SU-DHL-6 (cell line): ENCODE measurements at regions not wholly inside any gene's neighbourhood (a gene's known extent, or its start where the extent isn't known, plus 50 kb on each side); places are given as distances from the start of the nearest gene placed in this dataset.
"Not testable (repeated sequence)": the region's sequence is repeated elsewhere in the genome, so short reads cannot be mapped to it uniquely, and the experiment has no call there.

Source experiments
- H2AFZ ChIP-seq: fragments of 200-600 bp; sonication (generic); 2 replicates; pipeline ENCODE4 v1.6.1; 2014; ENCODE audit warnings: low read depth, mild to moderate bottlenecking, moderate library complexity, mixed read lengths, antibody characterized with exemption, low read length; ENCODE audit not compliant: severe bottlenecking
- H3F3A ChIP-seq: fragments of 200-600 bp; shearing (Covaris generic); 2 replicates; pipeline ENCODE4 v1.6.0; 2016; ENCODE audit warnings: antibody characterized with exemption, mild to moderate bottlenecking; ENCODE audit not compliant: insufficient read depth
- H3K27ac ChIP-seq: fragments of 200-600 bp; sonication (generic); 2 replicates; pipeline ENCODE4 v1.5.1; 2016; ENCODE audit warnings: low read depth, mild to moderate bottlenecking, low read length, moderate library complexity, mixed read lengths
- H3K27me3 ChIP-seq: fragments of 200-600 bp; sonication (generic), shearing (Covaris generic); 2 replicates; pipeline ENCODE4 v1.6.0; 2014; ENCODE audit warnings: mild to moderate bottlenecking, low read length
- H3K36me3 ChIP-seq: fragments of 200-600 bp; sonication (generic); 2 replicates; pipeline ENCODE4 v1.6.1; 2014; ENCODE audit warnings: mild to moderate bottlenecking, low read length, mixed read lengths
- H3K4me2 ChIP-seq: fragments of 300-600, 200-600 bp; shearing (Covaris generic), sonication (generic); 2 replicates; pipeline ENCODE4 v1.6.0; 2014; ENCODE audit warnings: low read length, low read depth, mild to moderate bottlenecking; ENCODE audit not compliant: poor library complexity, severe bottlenecking
- H3K4me3 ChIP-seq: fragments of 200-600 bp; sonication (generic); 2 replicates; pipeline ENCODE4 v1.5.1; 2014; ENCODE audit warnings: antibody characterized with exemption, low read length, mild to moderate bottlenecking, mixed read lengths; ENCODE audit not compliant: insufficient read depth, poor library complexity, severe bottlenecking
- H3K79me2 ChIP-seq: fragments of 200-600 bp; sonication (generic); 2 replicates; pipeline ENCODE4 v1.6.1; 2014; ENCODE audit warnings: mild to moderate bottlenecking, low read length, moderate library complexity; ENCODE audit not compliant: insufficient read depth
- H3K9ac ChIP-seq: fragments of 200-600 bp; sonication (generic); 2 replicates; pipeline ENCODE4 v1.7.0; 2014; ENCODE audit warnings: mild to moderate bottlenecking, low read length
- H3K9me2 ChIP-seq: fragments of 200-600 bp; sonication (generic); replicated peaks from 2 replicates; pipeline ENCODE4 v1.6.1; 2014; ENCODE audit warnings: low read length; ENCODE audit not compliant: insufficient read depth
- H3K9me3 ChIP-seq: fragments of 200-600 bp; sonication (generic); 2 replicates; pipeline ENCODE4 v1.6.1; 2014; ENCODE audit warnings: low read length, mixed read lengths; ENCODE audit not compliant: insufficient read depth
- H4K20me1 ChIP-seq: fragments of 200-600 bp; sonication (generic); 2 replicates; pipeline ENCODE4 v1.6.1; 2014; ENCODE audit warnings: low read depth, mild to moderate bottlenecking, antibody characterized with exemption, low read length, moderate library complexity, mixed read lengths
- EZH2phosphoT487 ChIP-seq: fragments of 200-600 bp; sonication (generic), shearing (Covaris generic); conservative IDR thresholded peaks from 2 replicates; pipeline ENCODE4 v1.6.1; 2018; ENCODE audit warnings: mild to moderate bottlenecking, antibody characterized with exemption, low read length, moderate library complexity, mixed read lengths
- TF ChIP-seq, protein P1 (sequence below): fragments of 200-600 bp; sonication (generic); IDR thresholded peaks from one replicate; pipeline ENCODE4 v1.5.1; 2017; ENCODE audit warnings: antibody characterized with exemption, mild to moderate bottlenecking, low read length, moderate library complexity; ENCODE audit not compliant: insufficient read depth, poor library complexity, severe bottlenecking

DNA sequence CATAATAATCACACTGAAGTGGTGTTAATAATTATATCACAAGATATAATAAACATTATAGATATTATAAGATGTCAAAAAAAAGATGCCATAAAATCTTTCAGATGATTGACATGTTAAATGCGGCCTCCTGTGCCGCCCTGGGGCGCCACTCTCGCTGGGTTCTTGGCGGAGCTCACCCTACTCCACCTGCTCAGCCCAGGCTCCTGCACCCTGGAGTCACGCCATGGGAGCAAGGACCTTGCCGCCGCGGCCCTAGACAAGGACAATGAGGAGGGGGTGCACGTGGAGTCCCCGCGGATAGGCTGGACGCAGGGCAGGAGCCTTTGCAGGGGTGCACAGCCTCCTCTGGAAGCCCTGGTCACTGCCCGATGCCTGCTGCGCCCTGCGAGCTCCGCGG is 77.5 kb upstream of the ZNF337 start:
- not testable (repeated sequence) for H3K4me2 ChIP-seq, H3K9me2 ChIP-seq, H3K79me2 ChIP-seq, H3K36me3 ChIP-seq, H3K9ac ChIP-seq, H3K4me3 ChIP-seq, H3K27ac ChIP-seq, H3F3A ChIP-seq, H3K9me3 ChIP-seq, H3K27me3 ChIP-seq, H4K20me1 ChIP-seq, H2AFZ ChIP-seq

DNA sequence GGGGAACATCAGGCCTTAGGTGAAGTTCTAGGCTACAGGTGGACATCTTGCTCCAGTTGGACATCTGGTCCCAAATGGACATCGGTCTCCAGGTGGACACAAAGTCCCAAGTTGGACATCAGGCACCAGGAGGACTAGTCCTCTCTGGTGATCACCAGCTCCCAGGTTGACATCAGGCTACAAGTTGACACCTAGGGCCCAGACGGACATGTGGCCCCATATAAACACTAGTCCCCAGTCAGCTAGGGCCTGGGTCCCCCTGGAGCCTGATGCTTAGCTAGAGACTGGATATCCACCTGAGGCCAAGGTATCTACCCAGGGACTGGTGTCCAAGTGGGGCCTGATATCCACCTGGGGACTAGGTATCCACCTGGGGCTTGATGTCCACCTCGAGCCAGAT is 75.8 kb upstream of the ZNF337 start:
- not testable (repeated sequence) for H3K4me3 ChIP-seq, H3K79me2 ChIP-seq, H4K20me1 ChIP-seq, H3K36me3 ChIP-seq, H3K9ac ChIP-seq, H2AFZ ChIP-seq, H3K9me2 ChIP-seq, H3K27me3 ChIP-seq, H3K27ac ChIP-seq, H3F3A ChIP-seq, H3K9me3 ChIP-seq, H3K4me2 ChIP-seq

DNA sequence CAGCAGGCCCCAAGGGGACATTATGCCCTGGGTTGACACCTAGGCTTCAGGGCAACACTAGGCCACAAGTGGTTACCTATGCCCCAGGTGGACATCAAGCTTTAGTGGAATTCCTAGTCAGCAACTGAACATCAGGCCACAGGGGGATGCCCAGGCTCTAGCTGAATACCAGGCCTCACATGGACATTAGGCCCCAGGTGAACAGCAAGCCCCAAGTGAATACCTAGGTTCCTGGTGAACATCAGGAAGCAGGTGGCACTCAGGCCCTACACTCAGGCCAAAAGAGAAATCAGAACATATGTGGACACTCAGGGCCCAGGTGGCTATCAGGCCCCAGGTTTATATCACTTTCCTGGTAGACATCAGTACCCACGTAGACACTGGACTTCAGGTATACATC is 75.2 kb upstream of the ZNF337 start:
- H3K4me2 ChIP-seq, H3K9me3 ChIP-seq, H3F3A ChIP-seq, H4K20me1 ChIP-seq, H3K9me2 ChIP-seq, H3K4me3 ChIP-seq, H3K9ac ChIP-seq, H3K27ac ChIP-seq, H3K27me3 ChIP-seq, H3K36me3 ChIP-seq, H3K79me2 ChIP-seq, H2AFZ ChIP-seq: not testable (repeated sequence)

DNA sequence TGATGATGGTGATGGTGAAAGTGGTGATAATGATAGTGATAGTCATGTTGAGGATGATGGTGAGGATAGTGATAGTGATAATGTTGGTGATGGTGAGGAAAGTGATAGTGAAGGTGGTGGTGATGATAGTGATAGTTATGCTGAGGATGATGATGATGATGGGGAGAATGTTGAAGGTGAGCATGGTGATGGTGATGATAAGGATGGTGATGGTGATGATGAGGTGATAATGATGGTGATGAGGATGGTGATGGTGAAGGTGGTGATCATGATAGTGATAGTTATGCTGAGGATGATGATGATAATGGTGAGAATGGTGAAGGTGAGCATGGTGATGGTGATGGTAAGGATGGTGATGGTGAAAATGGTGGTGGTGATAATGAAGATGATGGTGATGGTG is 64.9 kb upstream of the ZNF337 start:
- H3K4me3 ChIP-seq = no peak overlapping the region
- no peaks in the 10 kb centered on the region for H3K9me2 ChIP-seq
- no peak overlapping the region for H3K27ac ChIP-seq
- no peaks in the 10 kb centered on the region for H3K79me2 ChIP-seq
- no peaks in the 10 kb centered on the region for H3K9me3 ChIP-seq
- TF ChIP-seq, protein P1, sequence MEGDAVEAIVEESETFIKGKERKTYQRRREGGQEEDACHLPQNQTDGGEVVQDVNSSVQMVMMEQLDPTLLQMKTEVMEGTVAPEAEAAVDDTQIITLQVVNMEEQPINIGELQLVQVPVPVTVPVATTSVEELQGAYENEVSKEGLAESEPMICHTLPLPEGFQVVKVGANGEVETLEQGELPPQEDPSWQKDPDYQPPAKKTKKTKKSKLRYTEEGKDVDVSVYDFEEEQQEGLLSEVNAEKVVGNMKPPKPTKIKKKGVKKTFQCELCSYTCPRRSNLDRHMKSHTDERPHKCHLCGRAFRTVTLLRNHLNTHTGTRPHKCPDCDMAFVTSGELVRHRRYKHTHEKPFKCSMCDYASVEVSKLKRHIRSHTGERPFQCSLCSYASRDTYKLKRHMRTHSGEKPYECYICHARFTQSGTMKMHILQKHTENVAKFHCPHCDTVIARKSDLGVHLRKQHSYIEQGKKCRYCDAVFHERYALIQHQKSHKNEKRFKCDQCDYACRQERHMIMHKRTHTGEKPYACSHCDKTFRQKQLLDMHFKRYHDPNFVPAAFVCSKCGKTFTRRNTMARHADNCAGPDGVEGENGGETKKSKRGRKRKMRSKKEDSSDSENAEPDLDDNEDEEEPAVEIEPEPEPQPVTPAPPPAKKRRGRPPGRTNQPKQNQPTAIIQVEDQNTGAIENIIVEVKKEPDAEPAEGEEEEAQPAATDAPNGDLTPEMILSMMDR = no peak
- TF ChIP-seq EZH2phosphoT487 = no peak
- H3K4me2 ChIP-seq = no peak overlapping the region
- no peak overlapping the region for H3K9ac ChIP-seq
- no peaks in the 10 kb centered on the region for H3F3A ChIP-seq
- no peaks in the 10 kb centered on the region for H4K20me1 ChIP-seq
- no peaks in the 10 kb centered on the region for H3K36me3 ChIP-seq
- no peak overlapping the region for H2AFZ ChIP-seq
- H3K27me3 ChIP-seq = no peaks in the 10 kb centered on the region

DNA sequence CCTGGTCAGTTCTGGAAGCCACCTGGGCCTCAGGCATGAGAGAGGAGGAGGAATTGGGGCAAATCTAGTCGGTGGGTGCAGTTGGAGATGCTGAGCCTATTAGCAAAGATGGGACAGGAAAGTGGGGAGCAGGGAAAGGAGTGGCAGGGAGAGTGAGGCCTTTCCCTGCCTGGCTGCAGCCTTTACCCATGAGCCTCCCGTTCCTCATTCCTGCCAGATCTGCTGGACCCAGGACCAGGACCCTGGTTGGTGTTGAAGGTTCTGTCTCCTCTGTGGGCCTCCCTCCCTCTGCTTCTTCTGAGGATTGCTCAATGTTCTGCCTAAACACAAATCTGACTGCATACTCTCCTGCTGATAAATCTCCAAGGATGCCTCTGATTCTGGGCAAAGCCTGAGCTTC is 64.4 kb upstream of the ZNF337 start:
- not testable (repeated sequence) for H3K9me3 ChIP-seq, H4K20me1 ChIP-seq, H3K9ac ChIP-seq, H3K79me2 ChIP-seq, H3F3A ChIP-seq, H2AFZ ChIP-seq, H3K4me2 ChIP-seq, H3K27ac ChIP-seq, H3K27me3 ChIP-seq, H3K4me3 ChIP-seq, H3K9me2 ChIP-seq, H3K36me3 ChIP-seq
